Nephron (organoid): ENCODE measurements at regions not wholly inside any gene's neighbourhood (a gene's known extent, or its start where the extent isn't known, plus 50 kb on each side); places are given as distances from the start of the nearest gene placed in this dataset.

Source experiments
- H3K27ac Mint-ChIP-seq, 3 experiments: 2 replicates each; pipeline ENCODE4 v1.8.0; 2020; ENCODE audit warnings: mixed read lengths in 3 of 3, mild to moderate bottlenecking in 2 of 3, moderate library complexity in 1 of 3
- H3K27me3 Mint-ChIP-seq: 2 replicates; pipeline ENCODE4 v1.8.0; 2021; ENCODE audit warnings: low read depth, mild to moderate bottlenecking, moderate library complexity, mixed read lengths
- H3K36me3 Mint-ChIP-seq: 2 replicates; pipeline ENCODE4 v1.8.0; 2020; ENCODE audit warnings: low read depth, mixed read lengths
- H3K4me1 Mint-ChIP-seq: 2 replicates; pipeline ENCODE4 v1.8.0; 2020; ENCODE audit warnings: mixed read lengths
- H3K4me3 Mint-ChIP-seq, 3 experiments: 2 replicates each; pipeline ENCODE4 v1.8.0; 2020; ENCODE audit warnings: mild to moderate bottlenecking in 3 of 3, mixed read lengths in 3 of 3, moderate library complexity in 2 of 3
- H3K9me3 Mint-ChIP-seq: 2 replicates; pipeline ENCODE4 v1.8.0; 2020; ENCODE audit warnings: mixed read lengths
- TF ChIP-seq, protein P1 (sequence below), 3 experiments: fragments of 200-600 bp; sonication (generic); IDR thresholded peaks; one replicate each; pipeline ENCODE4 v1.5.0; 2021; ENCODE audit warnings: antibody characterized with exemption in 3 of 3; ENCODE audit not compliant: unreplicated experiment in 3 of 3

DNA sequence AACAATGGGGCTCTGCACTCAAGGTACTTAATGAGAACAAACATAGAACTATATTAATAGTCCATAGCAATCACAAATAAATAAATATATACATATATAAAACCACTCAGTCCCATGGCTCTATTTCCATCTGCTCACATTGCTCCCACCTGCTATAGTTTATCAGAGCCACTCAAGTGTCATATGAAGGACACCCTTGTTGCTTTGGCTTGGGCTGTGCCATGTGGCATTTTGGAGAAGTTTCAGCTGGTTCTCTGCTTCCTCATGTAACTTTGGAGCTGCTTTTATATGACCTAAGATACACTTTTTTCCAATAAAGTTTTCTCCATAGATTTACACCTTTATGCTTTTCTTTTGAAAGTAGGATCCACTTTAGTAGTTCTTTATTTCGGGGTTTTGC lies 126.4 kb downstream of the KCNJ2 start:
- TF ChIP-seq, protein P1, sequence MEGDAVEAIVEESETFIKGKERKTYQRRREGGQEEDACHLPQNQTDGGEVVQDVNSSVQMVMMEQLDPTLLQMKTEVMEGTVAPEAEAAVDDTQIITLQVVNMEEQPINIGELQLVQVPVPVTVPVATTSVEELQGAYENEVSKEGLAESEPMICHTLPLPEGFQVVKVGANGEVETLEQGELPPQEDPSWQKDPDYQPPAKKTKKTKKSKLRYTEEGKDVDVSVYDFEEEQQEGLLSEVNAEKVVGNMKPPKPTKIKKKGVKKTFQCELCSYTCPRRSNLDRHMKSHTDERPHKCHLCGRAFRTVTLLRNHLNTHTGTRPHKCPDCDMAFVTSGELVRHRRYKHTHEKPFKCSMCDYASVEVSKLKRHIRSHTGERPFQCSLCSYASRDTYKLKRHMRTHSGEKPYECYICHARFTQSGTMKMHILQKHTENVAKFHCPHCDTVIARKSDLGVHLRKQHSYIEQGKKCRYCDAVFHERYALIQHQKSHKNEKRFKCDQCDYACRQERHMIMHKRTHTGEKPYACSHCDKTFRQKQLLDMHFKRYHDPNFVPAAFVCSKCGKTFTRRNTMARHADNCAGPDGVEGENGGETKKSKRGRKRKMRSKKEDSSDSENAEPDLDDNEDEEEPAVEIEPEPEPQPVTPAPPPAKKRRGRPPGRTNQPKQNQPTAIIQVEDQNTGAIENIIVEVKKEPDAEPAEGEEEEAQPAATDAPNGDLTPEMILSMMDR (IDR thresholded peaks at IDR 0.05; ENCODE audit: unreplicated experiment in 3 of 3), result no peak
- no peaks in the 10 kb centered on the region for H3K36me3 Mint-ChIP-seq
- no peaks in the 10 kb centered on the region for H3K27me3 Mint-ChIP-seq
- no peak overlapping the region for H3K27ac Mint-ChIP-seq
- H3K4me1 Mint-ChIP-seq, result peaks cover 16% of the 10 kb centered on the region
- H3K9me3 Mint-ChIP-seq, result peaks cover 4% of the 10 kb centered on the region
- H3K4me3 Mint-ChIP-seq, result no peak overlapping the region

DNA sequence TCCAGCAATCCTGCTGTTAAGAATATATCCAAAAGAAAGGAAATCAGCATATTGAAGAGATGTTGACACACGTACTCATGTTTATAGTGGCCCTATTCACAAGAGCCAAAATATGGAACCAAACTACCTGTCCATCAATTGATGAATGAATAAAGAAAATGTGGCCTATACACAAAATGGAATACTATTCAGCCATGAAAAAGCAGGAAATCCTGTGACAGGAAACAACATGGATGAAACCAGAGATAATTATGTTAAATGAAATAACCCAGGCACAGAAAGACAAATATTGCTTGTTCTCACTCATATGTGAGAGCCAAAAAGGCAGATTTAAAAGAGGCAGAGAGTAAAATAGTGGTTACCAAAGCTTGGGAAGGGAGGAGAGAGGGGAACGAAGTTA lies 127.1 kb downstream of the KCNJ2 start:
- H3K27ac Mint-ChIP-seq, result no peak overlapping the region
- peaks cover 5% of the 10 kb centered on the region for H3K9me3 Mint-ChIP-seq
- H3K27me3 Mint-ChIP-seq, result no peaks in the 10 kb centered on the region
- no peak overlapping the region for H3K4me3 Mint-ChIP-seq
- no peaks in the 10 kb centered on the region for H3K36me3 Mint-ChIP-seq
- TF ChIP-seq, protein P1 (IDR thresholded peaks at IDR 0.05; ENCODE audit: unreplicated experiment in 3 of 3), result no peak
- peaks cover 16% of the 10 kb centered on the region for H3K4me1 Mint-ChIP-seq

DNA sequence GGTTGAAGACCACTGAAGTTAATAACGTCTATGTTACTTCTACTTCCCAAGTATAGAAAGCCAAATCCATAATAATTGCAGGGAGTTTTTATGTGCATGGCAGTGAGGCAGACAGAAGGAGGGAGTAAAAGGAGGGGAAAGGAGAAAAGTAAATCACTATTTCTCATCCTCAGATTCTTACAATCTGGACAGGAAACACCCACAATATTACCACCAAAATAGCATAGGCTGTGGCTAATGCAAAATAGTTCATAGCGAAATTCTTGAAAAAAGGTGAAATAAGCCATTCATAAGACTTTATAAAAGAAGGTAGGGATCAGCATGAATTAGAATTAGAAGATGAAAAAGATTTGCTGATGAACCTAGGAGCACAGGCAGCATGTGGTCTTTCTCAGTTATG lies 128.1 kb downstream of the KCNJ2 start:
- Mint-ChIP-seq H3K4me1 (peaks cover 12% of the 10 kb centered on the region), H3K36me3 (no peaks in the 10 kb centered on the region), H3K4me3 (no peak overlapping the region), H3K27ac (no peak overlapping the region), H3K27me3 (no peaks in the 10 kb centered on the region), H3K9me3 (peaks cover 9% of the 10 kb centered on the region)
- TF ChIP-seq, protein P1 (IDR thresholded peaks at IDR 0.05; ENCODE audit: unreplicated experiment in 3 of 3), result no peak

DNA sequence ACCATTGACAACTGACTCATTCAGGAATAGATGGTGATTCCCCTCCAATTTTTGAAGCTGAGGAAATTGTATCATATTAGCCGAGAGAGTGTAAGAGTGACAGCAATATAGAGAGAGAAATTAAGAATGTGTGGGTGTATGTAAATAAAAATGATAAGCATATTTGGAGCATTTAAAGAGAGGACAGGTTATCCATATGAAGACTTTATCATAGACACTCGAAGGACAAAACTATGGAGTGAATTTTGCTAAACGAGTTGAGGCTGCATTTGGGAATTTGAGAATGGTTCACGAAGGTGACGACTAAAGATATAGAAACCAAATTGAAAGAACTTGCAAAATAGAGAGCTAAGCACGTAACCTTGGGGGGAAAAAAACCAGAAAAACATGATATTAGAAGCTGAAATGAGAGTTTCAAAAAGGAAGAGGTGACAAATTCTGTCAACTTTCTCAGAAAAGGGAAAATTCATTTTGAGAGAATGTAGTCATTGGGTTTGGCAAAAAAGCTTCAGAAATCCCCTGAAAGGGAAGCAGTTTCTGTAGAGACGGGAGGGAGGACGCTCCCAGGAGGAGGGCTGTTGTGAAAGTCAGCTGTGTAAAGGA lies 129.7 kb downstream of the KCNJ2 start:
- H3K36me3 Mint-ChIP-seq, result no peaks in the 10 kb centered on the region
- TF ChIP-seq, protein P1 (IDR thresholded peaks at IDR 0.05; ENCODE audit: unreplicated experiment in 3 of 3), result no peak
- peaks cover 10% of the 10 kb centered on the region for H3K4me1 Mint-ChIP-seq
- no peak overlapping the region for H3K4me3 Mint-ChIP-seq
- no peak overlapping the region for H3K27ac Mint-ChIP-seq
- H3K9me3 Mint-ChIP-seq, result peaks cover 9% of the 10 kb centered on the region
- no peaks in the 10 kb centered on the region for H3K27me3 Mint-ChIP-seq

DNA sequence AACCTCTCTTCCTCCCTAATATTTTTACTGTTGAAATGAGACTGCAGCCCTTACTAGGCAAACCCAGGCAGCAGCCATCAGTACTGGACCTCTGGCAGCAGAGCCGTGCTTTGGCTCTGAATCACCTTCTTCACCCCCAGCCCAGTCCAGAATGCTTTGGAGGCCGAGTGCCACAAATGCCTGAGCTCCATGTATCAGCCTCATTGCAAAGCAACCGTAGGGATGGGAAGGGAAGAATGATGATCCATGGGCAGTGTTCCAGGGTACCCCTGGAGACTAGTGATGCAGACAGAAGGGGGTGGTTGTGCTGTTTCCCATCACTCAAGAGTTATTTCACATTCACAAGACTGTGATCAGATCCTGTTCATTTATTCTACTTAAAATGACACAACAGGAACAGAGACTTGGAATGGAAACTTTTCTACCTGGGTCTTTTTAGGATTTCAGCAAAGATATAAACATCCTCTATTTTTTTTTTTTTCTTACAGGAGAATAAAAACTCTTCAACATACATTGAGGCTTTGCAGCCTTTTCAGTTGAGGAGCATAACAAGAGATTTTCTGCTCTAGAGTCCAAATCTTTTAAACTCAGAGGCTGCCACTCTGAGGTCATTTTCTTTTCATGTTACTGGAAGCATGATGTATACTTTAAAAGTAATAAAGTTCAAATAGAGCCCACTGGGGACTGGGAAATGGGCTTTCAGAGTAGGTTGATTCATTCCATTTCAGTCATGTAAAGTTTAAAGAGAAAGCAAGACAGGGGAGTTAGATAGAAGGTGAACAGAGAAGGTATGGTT lies 138.3 kb downstream of the KCNJ2 start:
- Mint-ChIP-seq H3K27me3 (peaks cover 4% of the 10 kb centered on the region), H3K36me3 (no peaks in the 10 kb centered on the region), H3K4me3 (no peak overlapping the region), H3K9me3 (no peaks in the 10 kb centered on the region), H3K4me1 (peaks cover 14% of the 10 kb centered on the region), H3K27ac (peak overlapping the region in 2 of 3 experiments; percentile 10 to 70)
- TF ChIP-seq, protein P1 (IDR thresholded peaks at IDR 0.05; ENCODE audit: unreplicated experiment in 3 of 3), result no peak

DNA sequence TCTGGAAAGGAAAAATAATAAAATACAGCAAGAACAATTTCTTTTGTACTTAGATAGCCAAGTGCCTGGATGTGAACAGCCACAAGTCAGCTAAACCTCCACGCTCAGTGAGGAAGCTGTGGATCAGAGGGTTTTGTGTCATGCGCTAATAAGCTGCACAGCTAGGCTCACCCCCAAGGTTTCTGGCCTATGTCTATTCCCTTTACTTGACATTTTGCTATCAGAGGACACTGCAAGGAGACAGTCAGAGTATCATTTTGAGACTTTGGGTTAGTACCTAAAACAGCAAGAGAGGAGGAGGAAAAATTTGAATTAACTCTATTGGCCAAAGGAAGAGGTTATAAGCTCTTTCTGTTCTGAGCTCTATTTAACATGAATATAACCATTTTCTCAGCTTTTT lies 139.3 kb downstream of the KCNJ2 start:
- Mint-ChIP-seq H3K36me3 (no peaks in the 10 kb centered on the region), H3K4me1 (peaks cover 14% of the 10 kb centered on the region), H3K27me3 (peaks cover 4% of the 10 kb centered on the region), H3K27ac (no peak overlapping the region), H3K9me3 (no peaks in the 10 kb centered on the region), H3K4me3 (no peak overlapping the region)
- TF ChIP-seq, protein P1 (IDR thresholded peaks at IDR 0.05; ENCODE audit: unreplicated experiment in 3 of 3), result no peak
